Transverse colon (tissue), 4 donors: ENCODE measurements at regions not wholly inside any gene's neighbourhood (a gene's known extent, or its start where the extent isn't known, plus 50 kb on each side); places are given as distances from the start of the nearest gene placed in this dataset.

ENCODE experiments used
- CTCF ChIP-seq, 5 experiments: fragments of 200-600 bp in 3 of 5; fragments of 450-650 bp in 2 of 5; sonication (generic) in 3 of 5; IDR thresholded peaks; 1 replicate in 2 of 5; 2 replicates in 3 of 5; pipeline ENCODE4 v1.5.1; 2016 to 2017; ENCODE audit warnings: antibody characterized with exemption in 5 of 5, inconsistent platforms in 3 of 5, mild to moderate bottlenecking in 2 of 5, moderate library complexity in 1 of 5
- EP300 ChIP-seq: sonication (generic); formaldehyde crosslinking; IDR thresholded peaks from one replicate; pipeline ENCODE4 v1.6.1; 2017; ENCODE audit warnings: antibody characterized with exemption, low read depth
- POLR2A ChIP-seq: fragments of 450-650 bp; IDR thresholded peaks from one replicate; pipeline ENCODE4 v1.6.1; 2016; ENCODE audit warnings: antibody characterized with exemption, mild to moderate bottlenecking, moderate library complexity
- POLR2AphosphoS5 ChIP-seq, 3 donors: sonication (generic); formaldehyde crosslinking; IDR thresholded peaks; one replicate each; pipeline ENCODE4 v1.6.1; 2016; ENCODE audit warnings: antibody characterized with exemption in 3 of 3

- TF ChIP-seq CTCF (IDR thresholded peaks at IDR 0.05) = no peak
- no peak for TF ChIP-seq POLR2A
- no peak for TF ChIP-seq POLR2AphosphoS5 (IDR thresholded peaks at IDR 0.05)
- no peak for TF ChIP-seq EP300
These were observed 50.6 kb downstream of the SLIT2 start for GRCh38 chr4:20302336-20302735.
